HUES48 (cell line): ENCODE measurements at regions not wholly inside any gene's neighbourhood (a gene's known extent, or its start where the extent isn't known, plus 50 kb on each side); places are given as distances from the start of the nearest gene placed in this dataset.

Experiments used
- H3K27ac ChIP-seq: one replicate; pipeline ENCODE4 v1.7.0; 2013; ENCODE audit warnings: low read depth, low read length, inconsistent platforms
- H3K27me3 ChIP-seq: 2 replicates; pipeline ENCODE4 v1.6.1; 2013; ENCODE audit warnings: mild to moderate bottlenecking, low read length; ENCODE audit not compliant: control insufficient read depth, insufficient read depth
- H3K36me3 ChIP-seq: 2 replicates; pipeline ENCODE4 v1.6.1; 2013; ENCODE audit warnings: low read length; ENCODE audit not compliant: control insufficient read depth, insufficient read depth
- H3K4me1 ChIP-seq: 2 replicates; pipeline ENCODE4 v1.6.1; 2013; ENCODE audit warnings: mild to moderate bottlenecking, low read length; ENCODE audit not compliant: control insufficient read depth, insufficient read depth
- H3K4me3 ChIP-seq: 2 replicates; pipeline ENCODE4 v1.5.1; 2013; ENCODE audit warnings: mild to moderate bottlenecking, low read depth, low read length
- H3K9ac ChIP-seq: 2 replicates; pipeline ENCODE4 v1.6.1; 2013; ENCODE audit warnings: mild to moderate bottlenecking, low read depth, low read length, moderate library complexity
- H3K9me3 ChIP-seq: 2 replicates; pipeline ENCODE4 v1.6.1; 2013; ENCODE audit warnings: low read length; ENCODE audit not compliant: control insufficient read depth, insufficient read depth

GRCh38 chr6:100116411-100117194, 122.6 kb upstream of the MCHR2 start:
- Histone ChIP-seq H3K27ac (no peak overlapping the region), H3K4me3 (no peak overlapping the region), H3K36me3 (no peaks in the 10 kb centered on the region), H3K27me3 (no peaks in the 10 kb centered on the region), H3K4me1 (peaks cover 3% of the 10 kb centered on the region; the same call in 1 of the 2 replicates), H3K9ac (no peak overlapping the region), H3K9me3 (no peaks in the 10 kb centered on the region)

GRCh38 chr6:100115407-100116101, 121.5 kb upstream of the MCHR2 start:
- Histone ChIP-seq H3K9me3 (no peaks in the 10 kb centered on the region), H3K27me3 (no peaks in the 10 kb centered on the region), H3K4me1 (peaks cover 3% of the 10 kb centered on the region; the same call in 1 of the 2 replicates), H3K27ac (no peak overlapping the region), H3K9ac (no peak overlapping the region), H3K36me3 (no peaks in the 10 kb centered on the region), H3K4me3 (no peak overlapping the region)

GRCh38 chr6:100112855-100113508, 119.0 kb upstream of the MCHR2 start:
- Histone ChIP-seq H3K9ac (no peak overlapping the region), H3K4me3 (no peak overlapping the region), H3K36me3 (no peaks in the 10 kb centered on the region), H3K27ac (no peak overlapping the region), H3K4me1 (peaks cover 3% of the 10 kb centered on the region; the same call in 1 of the 2 replicates), H3K9me3 (no peaks in the 10 kb centered on the region), H3K27me3 (no peaks in the 10 kb centered on the region)

GRCh38 chr6:100105919-100106529, 112.0 kb upstream of the MCHR2 start:
- H3K9ac ChIP-seq, result no peak overlapping the region
- no peaks in the 10 kb centered on the region for H3K36me3 ChIP-seq
- no peaks in the 10 kb centered on the region for H3K9me3 ChIP-seq
- no peaks in the 10 kb centered on the region for H3K4me1 ChIP-seq
- no peak overlapping the region for H3K4me3 ChIP-seq
- H3K27ac ChIP-seq, result no peak overlapping the region
- no peaks in the 10 kb centered on the region for H3K27me3 ChIP-seq

- H3K27ac ChIP-seq, result no peak overlapping the region
- H3K9ac ChIP-seq, result no peak overlapping the region
- H3K27me3 ChIP-seq, result no peaks in the 10 kb centered on the region
- H3K9me3 ChIP-seq, result no peaks in the 10 kb centered on the region
- 0 out of 2 replicates have a peak, but pooled peaks cover 4% of the 10 kb centered on the region for H3K4me1 ChIP-seq
- H3K4me3 ChIP-seq, result no peak overlapping the region
- no peaks in the 10 kb centered on the region for H3K36me3 ChIP-seq
Observed at GRCh38 chr6:100105138-100105537, 111.1 kb upstream of the MCHR2 start.

GRCh38 chr6:100103931-100104330, 109.9 kb upstream of the MCHR2 start:
- H3K4me3 ChIP-seq, result no peak overlapping the region
- no peak overlapping the region for H3K9ac ChIP-seq
- H3K9me3 ChIP-seq, result no peaks in the 10 kb centered on the region
- no peak overlapping the region for H3K27ac ChIP-seq
- H3K36me3 ChIP-seq, result no peaks in the 10 kb centered on the region
- 0 out of 2 replicates have a peak, but pooled peaks cover 4% of the 10 kb centered on the region for H3K4me1 ChIP-seq
- H3K27me3 ChIP-seq, result no peaks in the 10 kb centered on the region

- Histone ChIP-seq H3K27me3 (no peaks in the 10 kb centered on the region), H3K27ac (no peak overlapping the region), H3K36me3 (no peaks in the 10 kb centered on the region), H3K4me3 (no peak overlapping the region), H3K9me3 (no peaks in the 10 kb centered on the region), H3K9ac (no peak overlapping the region), H3K4me1 (0 out of 2 replicates have a peak, but pooled peaks cover 4% of the 10 kb centered on the region)
Observed at GRCh38 chr6:100103194-100103593, 109.2 kb upstream of the MCHR2 start.

GRCh38 chr6:100101644-100102043, 107.6 kb upstream of the MCHR2 start:
- Histone ChIP-seq H3K9me3 (no peaks in the 10 kb centered on the region), H3K4me1 (0 out of 2 replicates have a peak, but pooled peaks cover 4% of the 10 kb centered on the region), H3K36me3 (no peaks in the 10 kb centered on the region), H3K4me3 (no peak overlapping the region), H3K27me3 (no peaks in the 10 kb centered on the region), H3K27ac (no peak overlapping the region), H3K9ac (no peak overlapping the region)

- H3K4me3 ChIP-seq, result no peak overlapping the region
- no peaks in the 10 kb centered on the region for H3K27me3 ChIP-seq
Observed at GRCh38 chr6:100100776-100101175, 106.8 kb upstream of the MCHR2 start.

GRCh38 chr6:100099189-100100074, 105.4 kb upstream of the MCHR2 start:
- Histone ChIP-seq H3K36me3 (no peaks in the 10 kb centered on the region), H3K4me3 (no peak overlapping the region), H3K9ac (no peak overlapping the region), H3K27me3 (no peaks in the 10 kb centered on the region), H3K9me3 (no peaks in the 10 kb centered on the region), H3K4me1 (0 out of 2 replicates have a peak, but pooled peaks cover 4% of the 10 kb centered on the region), H3K27ac (no peak overlapping the region)

More at GRCh38 chr6:100100776-100101175, 106.8 kb upstream of the MCHR2 start:
- Histone ChIP-seq H3K36me3 (no peaks in the 10 kb centered on the region), H3K4me1 (0 out of 2 replicates have a peak, but pooled peaks cover 4% of the 10 kb centered on the region), H3K9ac (no peak overlapping the region), H3K27ac (no peak overlapping the region), H3K9me3 (no peaks in the 10 kb centered on the region)
